GM18519 (cell line): ENCODE measurements at regions not wholly inside any gene's neighbourhood (a gene's known extent, or its start where the extent isn't known, plus 50 kb on each side); places are given as distances from the start of the nearest gene placed in this dataset.
"Not testable (repeated sequence)": the region's sequence is repeated elsewhere in the genome, so short reads cannot be mapped to it uniquely, and the experiment has no call there.

Experiments
- ATAC-seq: cut with Tn5 transposase; IDR thresholded peaks from one replicate; pipeline ENCODE4 v1.9.1; 2021; ENCODE audit warnings: mild to moderate bottlenecking, moderate library complexity; ENCODE audit not compliant: unreplicated experiment, low FRiP score

GRCh38 chr4:187799735-187800134 is 195.8 kb upstream of the ZFP42 start:
- ATAC-seq: no peak

- no peak for ATAC-seq
Measured at GRCh38 chr4:187811591-187811990, 184.0 kb upstream of the ZFP42 start.

- no peak for ATAC-seq
Measured at GRCh38 chr4:187814737-187815465, 180.7 kb upstream of the ZFP42 start.

GRCh38 chr4:187826725-187827124 is 168.8 kb upstream of the ZFP42 start:
- no peak for ATAC-seq

- ATAC-seq: no peak
Measured at GRCh38 chr4:187827631-187828030, 167.9 kb upstream of the ZFP42 start.

GRCh38 chr4:187839765-187840164 is 155.8 kb upstream of the ZFP42 start:
- ATAC-seq: no peak

GRCh38 chr4:187840814-187841213 is 154.8 kb upstream of the ZFP42 start:
- ATAC-seq: no peak

GRCh38 chr4:187849556-187850225 is 145.9 kb upstream of the ZFP42 start:
- no peak for ATAC-seq

- no peak for ATAC-seq
Measured at GRCh38 chr4:187865914-187866313, 129.7 kb upstream of the ZFP42 start.

GRCh38 chr4:187883049-187883448 is 112.5 kb upstream of the ZFP42 start:
- ATAC-seq: no peak

- ATAC-seq: no peak
Measured at GRCh38 chr4:187883836-187884475, 111.6 kb upstream of the ZFP42 start.

GRCh38 chr4:187887906-187888305 is 107.7 kb upstream of the ZFP42 start:
- no peak for ATAC-seq

GRCh38 chr4:187889651-187890050 is 105.9 kb upstream of the ZFP42 start:
- ATAC-seq: no peak

GRCh38 chr4:187893418-187893817 is 102.2 kb upstream of the ZFP42 start:
- ATAC-seq: no peak

GRCh38 chr4:187903106-187903505 is 92.5 kb upstream of the ZFP42 start:
- ATAC-seq: no peak

GRCh38 chr4:187903700-187904099 is 91.9 kb upstream of the ZFP42 start:
- no peak for ATAC-seq

- no peak for ATAC-seq
Measured at GRCh38 chr4:187908079-187908561, 87.5 kb upstream of the ZFP42 start.

GRCh38 chr4:187908731-187909130 is 86.8 kb upstream of the ZFP42 start:
- no peak for ATAC-seq

GRCh38 chr4:187910741-187911140 is 84.8 kb upstream of the ZFP42 start:
- ATAC-seq: no peak

GRCh38 chr4:187915406-187915805 is 80.2 kb upstream of the ZFP42 start:
- not testable (repeated sequence) for ATAC-seq

- ATAC-seq: no peak
Measured at GRCh38 chr4:187919966-187920365, 75.6 kb upstream of the ZFP42 start.
